EL (cell line): ENCODE measurements at regions not wholly inside any gene's neighbourhood (a gene's known extent, or its start where the extent isn't known, plus 50 kb on each side); places are given as distances from the start of the nearest gene placed in this dataset.
A peak's percentile ranks its signal among the peaks of the same experiment; 100 is the strongest.
"Not testable (repeated sequence)": the region's sequence is repeated elsewhere in the genome, so short reads cannot be mapped to it uniquely, and the experiment has no call there.

Source experiments
- DNase-seq: peaks from one replicate; pipeline ENCODE4 v3.0.0-alpha.2; 2016

- no peak for DNase-seq
Observed at GRCh38 chr15:39499042-39499441, 81.8 kb upstream of the THBS1 start.

DNA sequence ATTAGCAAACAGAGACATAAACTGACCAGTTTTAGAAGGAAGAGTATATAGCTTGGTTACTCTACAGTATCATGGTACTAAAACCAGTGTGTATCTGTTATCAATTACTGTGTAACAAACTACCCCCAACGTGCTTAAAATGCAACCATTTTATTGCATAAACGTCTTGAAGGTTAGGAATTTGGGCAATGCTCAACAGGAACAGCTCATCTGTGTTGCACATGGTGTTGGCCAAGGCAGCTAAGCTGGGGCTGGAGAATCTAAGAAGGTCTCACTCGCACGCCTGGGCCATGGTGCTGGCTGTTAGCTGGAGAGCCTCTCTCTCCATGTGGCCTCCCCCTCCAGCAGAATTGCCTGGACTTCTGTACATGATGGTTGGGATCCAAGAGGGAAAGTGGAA lies 81.2 kb upstream of the THBS1 start:
- peak; percentile 15 for DNase-seq

DNA sequence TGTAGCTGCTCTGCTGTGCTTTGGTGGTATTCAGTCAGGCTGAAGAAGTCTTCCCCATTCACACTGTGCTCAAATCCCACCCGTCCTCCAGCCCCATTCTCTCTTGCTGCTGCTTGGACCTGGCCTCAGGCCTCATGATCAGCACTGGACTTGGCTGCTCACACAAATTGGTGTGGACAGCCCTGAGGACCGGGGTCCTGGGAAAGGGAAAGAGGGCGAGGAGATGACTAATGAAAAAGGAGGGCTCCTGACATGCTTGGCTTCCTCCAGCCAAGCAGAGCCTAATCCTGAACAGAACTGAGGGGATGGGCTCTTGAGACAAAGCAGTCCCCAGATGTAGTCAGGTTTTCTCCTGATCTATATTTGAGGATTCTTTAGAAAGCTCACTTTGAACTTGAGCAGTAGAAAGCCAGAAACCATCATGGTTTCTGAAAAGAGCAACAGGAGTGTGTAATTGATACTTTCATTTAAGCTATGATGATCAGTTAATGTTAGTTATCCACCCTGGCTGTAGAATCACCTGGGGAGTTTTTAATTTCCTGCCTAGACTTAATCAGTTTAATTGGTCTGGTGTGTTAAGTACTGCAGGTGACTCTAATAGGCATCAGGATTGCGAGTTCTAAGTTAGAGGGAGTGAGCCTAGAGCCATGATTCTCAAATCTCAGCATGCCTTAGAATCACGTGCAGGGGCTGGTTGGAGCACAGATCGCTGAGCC lies 79.4 kb upstream of the THBS1 start:
- peak; percentile 73 for DNase-seq

- DNase-seq = no peak
Observed at GRCh38 chr15:39502082-39502447, 78.8 kb upstream of the THBS1 start.

GRCh38 chr15:39502611-39503195 lies 78.2 kb upstream of the THBS1 start:
- DNase-seq = no peak

DNA sequence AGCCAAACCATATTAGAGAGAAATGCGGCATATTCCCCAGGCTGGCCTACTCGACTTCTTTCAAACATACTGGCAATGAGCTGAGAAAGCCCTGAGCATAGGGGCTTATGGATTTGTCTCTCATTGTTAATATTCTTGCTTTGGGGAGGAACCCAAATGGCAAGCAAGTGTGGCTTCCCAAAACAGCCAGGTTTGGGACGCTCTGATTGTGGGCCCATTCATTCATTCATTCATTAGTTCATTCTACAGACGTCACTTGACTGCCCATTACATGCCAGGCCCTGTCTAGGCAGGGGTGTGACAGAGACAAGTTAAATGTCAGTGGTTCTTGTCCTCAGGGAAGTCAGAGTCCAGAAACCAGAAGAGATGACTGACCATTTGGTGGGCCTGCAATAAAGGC lies 77.4 kb upstream of the THBS1 start:
- DNase-seq = no peak

DNA sequence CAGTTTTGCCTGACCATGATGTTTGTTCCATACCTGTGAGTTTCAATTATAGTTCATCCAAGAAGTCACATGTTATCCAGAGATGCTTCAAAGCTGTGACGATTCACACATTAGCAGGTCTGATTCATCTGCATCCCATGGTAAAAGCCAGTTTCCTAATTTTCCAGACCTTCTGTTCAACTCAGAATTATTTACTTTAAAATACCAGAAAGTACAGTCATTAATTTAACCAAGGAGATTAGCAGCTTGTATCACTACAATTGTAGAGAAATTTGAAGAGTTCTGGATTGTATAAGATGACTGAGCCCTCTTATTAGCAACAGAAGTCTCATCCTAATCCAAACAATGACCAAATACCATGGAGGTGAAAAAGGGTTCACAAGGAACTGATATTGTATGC lies 76.1 kb upstream of the THBS1 start:
- DNase-seq = peak; percentile 74

DNA sequence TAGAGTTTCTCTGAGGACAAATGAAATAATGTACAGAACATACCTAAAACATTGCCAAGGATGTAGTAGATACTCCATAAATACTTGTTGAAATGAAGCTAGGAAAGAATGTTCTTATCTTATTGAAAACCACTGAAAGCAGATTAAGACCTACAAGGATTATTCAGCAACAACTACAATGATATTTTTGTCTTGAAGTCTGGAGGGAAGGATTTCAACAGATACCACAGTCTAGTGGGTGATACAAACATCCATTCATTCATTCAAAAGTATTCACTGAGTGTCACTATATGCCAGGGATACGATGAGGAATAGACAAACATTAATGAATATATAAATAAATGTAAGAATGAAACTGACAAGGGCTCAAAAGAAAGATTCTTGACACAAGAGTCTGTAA lies 74.7 kb upstream of the THBS1 start:
- no peak for DNase-seq

- DNase-seq = peak; percentile 7
Observed at GRCh38 chr15:39508536-39508935, 72.3 kb upstream of the THBS1 start.

DNA sequence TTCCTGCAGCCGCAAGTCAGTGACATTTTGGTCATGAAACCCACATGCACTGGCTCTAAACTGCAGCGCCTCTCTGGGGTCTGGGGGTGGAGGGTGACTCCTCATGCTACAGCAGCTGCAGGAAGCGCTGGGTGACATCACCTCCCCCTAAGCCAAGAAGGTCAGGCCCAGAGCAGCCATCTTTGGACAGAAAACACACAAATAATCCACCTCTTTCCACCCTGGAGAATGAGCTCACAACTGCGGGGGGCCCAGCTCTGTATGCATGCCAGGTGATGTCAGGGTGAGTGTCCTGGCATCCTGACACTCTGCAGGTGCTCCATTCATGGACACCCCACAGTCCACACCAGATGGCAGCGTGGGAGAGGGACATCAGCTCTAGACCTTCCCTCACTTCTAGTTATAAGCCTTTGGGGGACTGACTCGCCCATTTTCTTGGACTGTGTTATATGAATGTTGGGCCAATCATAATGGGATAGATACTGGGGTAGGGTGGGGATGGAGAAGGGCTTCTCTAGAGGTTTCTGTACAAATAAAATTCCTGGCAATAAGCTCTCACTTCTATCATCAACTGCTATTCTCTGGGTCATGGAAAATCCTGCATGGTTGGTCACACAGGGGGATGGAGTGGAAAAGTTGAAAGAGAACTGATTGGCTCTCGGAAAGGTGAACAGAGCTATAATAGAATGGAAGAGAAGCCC lies 70.7 kb upstream of the THBS1 start:
- DNase-seq = no peak

DNA sequence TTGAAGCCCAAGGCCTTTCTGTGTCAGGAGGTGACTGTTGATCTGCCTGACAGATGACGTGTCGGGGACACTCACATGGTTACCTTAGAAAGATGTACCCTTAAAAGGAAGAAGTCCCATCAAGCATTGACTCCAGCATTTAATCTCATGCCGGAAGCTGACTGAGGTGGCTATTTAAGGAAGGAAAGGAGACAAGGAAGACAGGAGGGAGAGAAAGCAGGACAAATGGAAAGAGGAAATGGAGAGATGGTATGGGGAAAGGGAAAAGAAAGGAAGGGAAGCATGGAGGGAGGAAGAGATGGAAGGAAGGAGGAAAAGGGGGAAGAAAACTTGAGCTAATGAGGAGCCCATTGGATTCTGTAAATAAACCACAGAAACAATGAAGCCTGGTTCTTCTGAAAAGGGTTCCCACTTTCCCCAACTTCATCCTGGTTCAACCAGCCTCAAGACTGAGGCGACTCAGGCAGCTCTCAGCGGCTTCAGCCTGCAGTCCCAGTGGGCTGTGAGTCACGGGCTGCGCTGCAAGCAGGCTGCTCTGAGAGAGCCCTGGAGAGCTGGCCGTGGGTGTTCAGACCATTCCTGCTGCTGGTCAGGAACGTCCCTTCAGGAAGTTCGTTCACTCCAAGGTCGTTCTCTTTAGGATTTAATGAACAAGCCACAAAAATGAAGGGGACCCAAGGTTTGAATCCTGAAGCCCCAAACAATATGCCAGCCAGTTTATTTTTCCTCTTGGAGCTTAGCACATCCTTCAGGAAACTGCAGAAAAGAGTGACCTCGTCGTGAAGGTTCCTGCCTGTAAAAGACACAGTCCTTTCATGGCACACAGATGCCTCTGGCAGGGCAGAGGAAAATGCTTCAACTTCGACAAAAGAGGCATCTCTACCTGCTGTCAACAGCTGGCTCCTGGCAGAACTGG lies 69.6 kb upstream of the THBS1 start:
- DNase-seq = peak; percentile 88

DNA sequence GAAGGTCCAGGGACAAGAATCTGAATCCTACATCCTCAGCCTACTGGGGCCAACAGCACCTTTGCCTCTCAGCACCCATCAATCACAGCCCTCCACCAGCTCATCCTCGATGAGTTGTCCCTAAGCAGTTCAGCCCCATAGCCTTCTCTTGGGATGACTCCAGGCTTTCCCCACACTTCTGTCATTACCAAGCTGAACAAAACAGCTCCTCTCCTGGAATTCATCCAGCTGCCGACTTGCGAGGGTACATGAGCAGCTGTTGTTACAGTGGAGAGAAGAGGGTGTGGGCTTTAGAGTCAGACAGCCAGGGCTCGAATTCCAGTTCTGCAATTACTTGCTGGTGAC lies 69.0 kb upstream of the THBS1 start:
- DNase-seq = peak; percentile 59

DNA sequence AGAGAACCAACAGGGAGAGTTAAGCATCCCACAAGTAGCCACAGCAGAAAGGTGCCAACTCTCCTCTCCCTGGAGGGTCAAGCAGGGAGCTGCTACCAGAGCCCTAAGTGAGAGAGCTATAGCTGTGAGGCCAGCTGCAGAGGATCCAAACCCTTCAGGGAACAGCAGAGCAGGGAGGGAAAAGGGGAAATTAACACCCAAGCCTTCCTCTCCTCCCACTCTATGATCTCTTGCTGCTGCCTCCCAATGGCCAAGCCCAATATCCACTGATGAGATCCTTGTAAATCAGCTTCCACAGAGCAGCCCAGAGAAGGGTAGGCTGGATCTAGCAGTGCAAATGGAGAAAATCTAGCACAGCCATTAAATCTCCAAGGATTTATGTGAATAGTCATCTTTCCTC lies 68.2 kb upstream of the THBS1 start:
- DNase-seq = no peak

DNA sequence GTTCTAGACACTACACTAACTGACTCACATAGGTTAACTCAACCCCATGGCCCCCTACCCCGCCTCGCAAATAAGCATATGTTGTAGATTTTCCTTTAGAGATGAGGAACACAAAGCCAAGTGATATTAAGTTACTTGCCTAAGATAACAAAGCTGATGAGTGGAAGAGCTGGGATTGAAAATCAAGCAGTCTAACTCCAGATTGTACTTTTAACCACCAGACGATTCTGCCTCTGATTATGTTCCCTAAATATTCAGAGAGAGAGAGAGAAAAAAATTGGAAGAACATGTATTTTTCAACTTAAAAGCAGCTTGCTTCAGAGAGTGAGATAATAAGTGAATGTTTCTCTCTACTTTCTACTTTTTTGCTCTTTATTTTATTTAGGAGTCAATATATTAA lies 66.9 kb upstream of the THBS1 start:
- no peak for DNase-seq

DNA sequence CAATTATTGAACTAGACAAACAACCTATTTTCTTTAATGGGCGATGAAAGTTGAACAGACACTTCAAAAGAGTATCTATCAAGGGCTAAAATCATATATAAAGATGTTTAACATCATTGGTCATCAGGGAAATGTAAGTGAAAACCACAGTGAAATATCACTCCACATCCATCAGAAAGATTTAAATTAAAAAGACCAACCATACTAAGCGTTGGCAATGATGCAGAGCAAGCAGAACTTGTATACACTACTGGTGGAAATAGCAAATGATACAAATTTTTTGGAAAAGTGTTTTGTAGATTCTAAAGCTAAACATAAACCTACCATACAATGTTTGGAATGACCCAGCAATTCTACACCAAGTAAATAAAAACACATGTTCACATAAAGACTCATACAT lies 65.9 kb upstream of the THBS1 start:
- DNase-seq = no peak

DNA sequence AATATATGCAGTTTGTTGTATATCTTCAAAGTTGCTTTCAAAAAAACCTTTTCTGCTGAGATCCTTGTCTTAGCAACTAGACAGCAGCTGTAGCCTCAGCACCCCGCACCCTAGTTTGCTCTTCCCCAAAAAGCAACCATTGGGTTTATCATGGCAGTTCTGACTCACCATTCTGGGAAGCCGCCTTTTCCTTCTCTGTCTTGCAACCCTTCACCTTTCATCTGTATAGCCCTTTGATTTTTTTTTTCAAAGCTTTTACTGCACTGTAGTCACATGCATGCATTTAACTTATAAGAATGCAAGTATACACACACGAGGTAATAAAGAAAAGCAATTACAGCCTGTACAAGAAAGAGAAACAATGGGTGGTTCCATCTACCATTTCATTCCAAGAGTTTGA lies 65.1 kb upstream of the THBS1 start:
- no peak for DNase-seq

- DNase-seq = no peak
Observed at GRCh38 chr15:39517122-39517855, 63.6 kb upstream of the THBS1 start.

DNA sequence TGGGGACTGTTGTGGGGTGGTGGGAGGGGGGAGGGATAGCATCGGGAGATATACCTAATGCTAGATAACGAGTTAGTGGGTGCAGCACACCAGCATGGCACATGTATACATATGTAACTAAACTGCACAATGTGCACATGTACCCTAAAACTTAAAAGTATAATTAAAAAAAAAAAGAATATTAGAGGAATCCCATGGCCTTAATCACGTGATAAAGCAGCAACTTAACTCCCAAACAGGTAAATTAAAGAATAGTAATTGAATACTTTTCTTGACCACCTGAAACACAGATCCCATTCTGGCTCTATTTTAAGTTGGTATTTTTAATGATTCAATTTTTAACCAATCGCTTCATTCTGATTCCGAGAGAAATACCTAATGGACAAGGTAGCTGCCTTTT lies 56.9 kb upstream of the THBS1 start:
- not testable (repeated sequence) for DNase-seq

DNA sequence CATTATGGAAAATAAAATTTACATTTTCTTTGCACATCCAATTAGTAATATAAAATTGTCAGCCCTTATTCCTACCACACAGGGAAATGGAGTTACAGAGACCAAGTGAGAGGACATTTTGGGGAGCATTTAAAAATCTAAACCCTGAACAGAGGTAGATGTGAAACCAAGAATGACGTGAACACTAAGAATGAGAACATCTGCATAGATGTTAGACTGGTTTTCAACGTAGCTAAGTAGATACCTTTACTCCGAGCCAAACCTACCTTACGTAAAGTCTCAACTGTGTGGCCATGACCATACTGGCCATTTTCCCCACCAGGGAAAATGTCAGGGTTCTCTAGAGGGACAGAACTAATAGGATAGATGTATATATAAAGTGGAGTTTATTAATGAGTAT lies 51.4 kb upstream of the THBS1 start:
- DNase-seq = no peak

DNA sequence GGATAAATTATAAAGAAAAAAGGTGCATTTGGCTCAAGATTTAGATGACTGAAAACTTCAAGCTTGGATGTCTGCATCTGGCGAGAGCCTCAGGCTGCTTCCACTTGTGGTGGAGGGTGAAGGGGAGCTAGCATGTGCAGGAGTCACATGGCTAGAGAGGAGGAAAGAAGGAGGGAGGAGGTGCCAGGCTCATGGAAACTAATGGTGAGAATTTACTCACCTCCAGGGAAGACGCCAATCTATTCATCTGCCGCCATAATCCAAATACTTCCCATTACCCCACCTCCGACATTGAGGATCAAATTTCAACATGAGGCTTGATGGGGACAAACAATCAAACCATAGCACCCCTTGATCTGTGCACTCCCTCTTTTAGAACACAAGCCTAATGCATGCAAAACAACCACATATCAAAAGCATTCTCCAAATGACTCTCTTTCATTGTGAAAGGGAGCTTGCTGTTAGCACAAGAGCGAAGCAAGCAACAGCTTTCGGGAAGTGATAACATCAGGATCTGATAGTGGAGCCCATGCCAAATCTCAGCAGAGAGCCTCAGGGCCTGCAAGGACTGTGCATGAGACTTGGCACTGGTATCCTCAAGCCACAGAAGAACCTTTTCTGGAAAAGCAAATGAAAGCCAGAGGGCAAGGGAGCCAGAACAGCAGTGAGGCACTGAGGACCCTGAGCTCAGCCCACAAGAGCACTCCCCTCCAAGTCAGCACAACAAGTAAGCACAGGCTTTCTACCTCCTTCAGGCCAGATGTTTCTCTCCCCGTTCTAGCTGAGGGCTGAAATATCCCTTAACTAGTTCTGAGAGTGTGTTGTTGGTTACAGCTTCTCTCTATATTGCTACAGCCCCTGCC lies 50.2 kb upstream of the THBS1 start:
- DNase-seq = peak; percentile 28
